22Rv1 (cell line): ENCODE measurements at regions not wholly inside any gene's neighbourhood (a gene's known extent, or its start where the extent isn't known, plus 50 kb on each side); places are given as distances from the start of the nearest gene placed in this dataset.

Experiments
- ZFX ChIP-seq: fragments of 450-650 bp; IDR thresholded peaks from 2 replicates; pipeline ENCODE4 v1.6.1; 2017; ENCODE audit warnings: antibody characterized with exemption, borderline replicate concordance
- TF ChIP-seq, protein P1 (sequence below): fragments of 450-650 bp; IDR thresholded peaks from 2 replicates; pipeline ENCODE4 v1.5.1; 2017; ENCODE audit warnings: mild to moderate bottlenecking

DNA sequence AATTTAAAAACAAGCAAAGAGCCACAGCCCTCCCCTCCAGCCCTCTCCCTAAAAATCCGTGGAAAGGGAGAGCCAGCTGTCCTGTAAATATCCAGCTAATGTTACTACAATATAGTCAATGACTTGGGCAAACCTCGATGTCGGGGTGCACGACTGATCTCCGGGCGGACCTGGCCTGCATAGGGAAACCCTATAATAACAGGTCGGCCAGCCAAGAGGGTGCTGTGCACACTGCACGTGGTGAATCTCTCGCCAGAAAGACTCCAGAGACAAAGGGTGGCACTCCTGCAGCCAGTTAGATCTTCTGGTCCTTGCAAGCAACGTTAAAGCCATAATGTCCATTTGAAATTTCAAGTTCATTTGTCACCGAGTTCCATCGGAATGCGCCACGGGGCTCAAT lies 1092.8 kb downstream of the ADGRL3 start:
- TF ChIP-seq, protein P1, sequence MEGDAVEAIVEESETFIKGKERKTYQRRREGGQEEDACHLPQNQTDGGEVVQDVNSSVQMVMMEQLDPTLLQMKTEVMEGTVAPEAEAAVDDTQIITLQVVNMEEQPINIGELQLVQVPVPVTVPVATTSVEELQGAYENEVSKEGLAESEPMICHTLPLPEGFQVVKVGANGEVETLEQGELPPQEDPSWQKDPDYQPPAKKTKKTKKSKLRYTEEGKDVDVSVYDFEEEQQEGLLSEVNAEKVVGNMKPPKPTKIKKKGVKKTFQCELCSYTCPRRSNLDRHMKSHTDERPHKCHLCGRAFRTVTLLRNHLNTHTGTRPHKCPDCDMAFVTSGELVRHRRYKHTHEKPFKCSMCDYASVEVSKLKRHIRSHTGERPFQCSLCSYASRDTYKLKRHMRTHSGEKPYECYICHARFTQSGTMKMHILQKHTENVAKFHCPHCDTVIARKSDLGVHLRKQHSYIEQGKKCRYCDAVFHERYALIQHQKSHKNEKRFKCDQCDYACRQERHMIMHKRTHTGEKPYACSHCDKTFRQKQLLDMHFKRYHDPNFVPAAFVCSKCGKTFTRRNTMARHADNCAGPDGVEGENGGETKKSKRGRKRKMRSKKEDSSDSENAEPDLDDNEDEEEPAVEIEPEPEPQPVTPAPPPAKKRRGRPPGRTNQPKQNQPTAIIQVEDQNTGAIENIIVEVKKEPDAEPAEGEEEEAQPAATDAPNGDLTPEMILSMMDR: no peak
- TF ChIP-seq ZFX: no peak
